GM10266 (cell line): ENCODE measurements at regions not wholly inside any gene's neighbourhood (a gene's known extent, or its start where the extent isn't known, plus 50 kb on each side); places are given as distances from the start of the nearest gene placed in this dataset.

ENCODE experiments used
- DNase-seq: peaks from one replicate; pipeline ENCODE4 v3.0.0; 2012; ENCODE audit errors: extremely low spot score
- CTCF ChIP-seq: IDR thresholded peaks from 2 replicates; pipeline ENCODE4 v1.5.1; 2012; ENCODE audit warnings: mild to moderate bottlenecking, low read depth; ENCODE audit not compliant: control insufficient read depth, insufficient read depth; ENCODE audit errors: missing control alignments

- no peak for DNase-seq
These were observed 2043.5 kb upstream of the AGA start for GRCh38 chr4:179485781-179486180.

GRCh38 chr4:179486570-179487335, 2044.5 kb upstream of the AGA start:
- no peak for DNase-seq
- TF ChIP-seq CTCF: no peak

More at GRCh38 chr4:179485781-179486180, 2043.5 kb upstream of the AGA start:
- TF ChIP-seq CTCF: no peak

- no peak for DNase-seq
These were observed 2050.2 kb upstream of the AGA start for GRCh38 chr4:179492260-179493080.

GRCh38 chr4:179503976-179504375, 2061.7 kb upstream of the AGA start:
- no peak for TF ChIP-seq CTCF
- no peak for DNase-seq

More at GRCh38 chr4:179492260-179493080, 2050.2 kb upstream of the AGA start:
- TF ChIP-seq CTCF: no peak

- TF ChIP-seq CTCF: no peak
- DNase-seq: no peak
These were observed 2067.3 kb upstream of the AGA start for GRCh38 chr4:179509489-179509888.

- no peak for DNase-seq
- no peak for TF ChIP-seq CTCF
These were observed 2079.7 kb upstream of the AGA start for GRCh38 chr4:179521952-179522351.

- DNase-seq: no peak
- no peak for TF ChIP-seq CTCF
These were observed 2088.7 kb upstream of the AGA start for GRCh38 chr4:179530958-179531357.
